ENCODE measurements at regions not wholly inside any gene's neighbourhood (a gene's known extent, or its start where the extent isn't known, plus 50 kb on each side); places are given as distances from the start of the nearest gene placed in this dataset.

GRCh38 chr17:77872199-77872598, 86.3 kb upstream of the TNRC6C start:
- DNase-seq = no peak

DNA sequence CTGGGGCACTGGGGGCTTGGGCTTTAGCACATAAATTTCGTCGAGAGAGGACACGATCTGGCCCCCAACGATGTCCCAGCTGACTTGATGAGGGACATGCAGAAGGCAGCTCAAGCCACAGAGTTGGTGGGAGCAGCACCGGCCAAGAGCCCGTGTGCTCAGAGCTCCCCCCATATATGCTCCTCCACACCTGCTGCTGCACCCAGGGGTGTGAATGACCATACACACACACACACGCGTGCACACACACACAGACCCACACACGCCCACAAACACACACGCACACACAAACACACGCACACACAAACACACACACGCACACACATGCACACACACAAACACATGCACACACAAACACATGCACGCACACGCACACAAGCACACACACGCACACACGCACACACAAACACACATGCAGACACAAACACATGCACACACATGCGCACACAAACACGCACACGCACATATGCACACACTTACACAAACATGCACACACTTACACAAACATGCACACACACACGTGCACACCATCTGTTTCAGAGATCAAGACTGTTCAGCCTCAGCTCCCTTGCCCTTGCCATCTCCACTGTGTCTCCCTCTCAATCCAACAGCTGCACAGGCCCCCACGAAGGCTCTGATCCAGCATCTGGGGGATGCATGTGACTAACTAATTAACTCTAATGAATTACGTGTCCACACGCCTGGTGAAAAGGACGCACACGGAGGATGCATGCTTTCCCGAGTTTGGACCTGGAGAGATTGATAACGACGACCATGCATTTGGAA, 85.6 kb upstream of the TNRC6C start:
- DNase-seq = no peak

DNA sequence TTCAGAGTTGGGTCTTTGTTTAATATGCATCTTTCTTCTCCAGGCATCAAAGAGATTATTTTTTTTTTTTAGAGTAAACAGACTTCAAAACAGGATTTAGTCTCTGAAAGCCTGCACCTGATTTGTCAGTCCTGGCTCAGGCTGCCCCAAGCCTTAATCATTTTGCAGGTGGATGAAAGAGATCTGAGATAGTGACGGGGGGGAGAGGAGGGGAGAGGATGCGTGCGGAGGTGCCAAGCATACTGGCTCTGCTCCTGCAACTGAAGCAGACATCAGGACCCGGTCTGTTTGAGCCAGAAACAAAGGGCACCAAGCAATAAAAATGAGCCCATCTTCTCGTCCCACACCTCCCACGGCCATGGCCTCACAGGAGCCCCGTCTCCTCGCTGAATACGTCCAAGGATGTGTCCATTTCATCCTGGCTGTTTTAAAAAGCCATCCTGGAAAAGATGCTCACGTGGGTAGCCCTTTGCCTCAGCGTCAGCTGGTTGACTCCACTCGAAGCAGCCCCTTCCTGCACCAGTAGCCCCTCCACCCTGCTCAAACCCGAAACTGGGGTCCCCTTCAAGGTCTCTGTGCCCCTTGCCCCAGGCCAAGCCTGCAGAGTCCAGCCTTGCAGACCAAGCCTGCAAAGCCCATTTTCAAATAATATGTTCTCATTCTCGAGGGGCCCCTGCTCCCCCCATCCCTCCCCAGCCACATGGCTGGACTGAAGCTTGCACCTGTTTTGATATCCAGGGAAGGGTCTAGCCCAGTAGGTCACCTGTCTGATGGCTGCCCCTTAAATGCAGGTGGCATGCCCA, 84.8 kb upstream of the TNRC6C start:
- DNase-seq = no peak

DNA sequence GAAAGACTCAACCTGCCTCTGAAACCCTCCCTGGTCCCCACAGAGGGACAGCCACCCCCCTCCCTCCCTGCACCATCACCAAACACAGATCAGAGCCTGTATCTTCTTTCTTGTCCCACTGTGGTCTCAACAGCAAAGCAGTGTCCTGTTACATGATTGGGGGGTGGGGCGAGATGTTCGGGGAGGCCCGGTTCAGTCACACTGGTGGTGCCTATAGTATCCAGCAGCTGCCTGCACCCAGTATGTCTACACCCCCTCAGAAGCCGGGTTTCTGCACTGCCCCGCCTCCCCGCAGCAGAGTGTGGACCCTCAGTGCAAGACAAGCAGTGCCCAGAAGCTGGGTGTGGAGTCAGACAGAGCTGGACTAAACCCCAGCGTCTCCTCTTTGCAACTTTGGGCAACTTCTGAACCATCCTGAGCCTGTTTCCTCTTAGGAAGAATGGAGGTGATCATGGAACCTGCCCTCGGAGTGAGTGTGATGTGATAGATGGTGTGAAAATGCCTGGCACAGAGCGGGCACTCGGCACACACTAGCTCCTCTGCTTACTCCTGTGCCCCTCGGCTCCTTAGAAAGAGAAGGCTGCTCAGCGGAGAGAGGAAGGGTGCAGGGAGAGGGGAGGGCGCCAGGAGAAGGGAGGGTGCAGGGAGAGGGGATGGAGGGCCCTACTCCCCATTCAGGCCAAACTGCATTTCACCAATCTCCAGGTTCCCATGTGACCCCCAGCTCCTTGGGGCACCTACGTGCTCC, 84.0 kb upstream of the TNRC6C start:
- no peak for DNase-seq

DNA sequence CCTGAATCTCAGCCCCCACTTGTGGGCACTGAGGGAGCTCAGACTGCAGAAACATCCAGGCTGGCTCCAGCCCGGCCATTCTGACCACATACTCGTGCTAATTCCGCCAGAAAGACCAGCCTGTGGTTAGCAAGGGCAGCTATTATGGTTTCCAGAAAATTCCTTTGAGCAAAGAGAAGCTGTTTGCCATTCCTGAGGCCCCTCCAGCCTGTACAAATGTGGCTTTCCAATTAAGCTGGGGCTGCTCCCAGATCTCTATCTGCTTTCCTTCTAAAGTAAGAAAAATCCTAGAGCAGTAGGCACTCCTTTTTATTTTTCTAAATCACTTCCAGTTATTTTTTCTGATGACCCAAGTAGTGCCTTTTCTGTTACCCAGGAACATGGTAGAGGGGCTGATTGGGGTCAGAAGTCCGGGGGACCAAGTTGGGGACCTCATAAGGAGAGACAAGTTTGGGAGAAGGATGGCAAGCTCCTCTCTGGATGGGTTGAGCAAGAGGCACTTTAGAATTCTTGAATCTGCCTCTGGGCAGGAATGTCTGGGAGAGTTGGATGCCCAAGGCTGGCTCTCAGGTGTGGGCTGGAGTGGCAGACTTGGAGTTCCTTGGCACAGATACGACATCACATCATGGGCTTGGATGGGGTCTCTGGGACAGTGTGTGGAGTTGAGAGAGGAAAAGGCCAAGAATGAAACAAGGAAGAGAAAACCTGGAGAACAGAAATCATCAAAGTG, 83.3 kb upstream of the TNRC6C start:
- no peak for DNase-seq

GRCh38 chr17:77875881-77876509, 82.5 kb upstream of the TNRC6C start:
- DNase-seq = peak; percentile 32

GRCh38 chr17:77877036-77877435, 81.5 kb upstream of the TNRC6C start:
- no peak for DNase-seq

DNA sequence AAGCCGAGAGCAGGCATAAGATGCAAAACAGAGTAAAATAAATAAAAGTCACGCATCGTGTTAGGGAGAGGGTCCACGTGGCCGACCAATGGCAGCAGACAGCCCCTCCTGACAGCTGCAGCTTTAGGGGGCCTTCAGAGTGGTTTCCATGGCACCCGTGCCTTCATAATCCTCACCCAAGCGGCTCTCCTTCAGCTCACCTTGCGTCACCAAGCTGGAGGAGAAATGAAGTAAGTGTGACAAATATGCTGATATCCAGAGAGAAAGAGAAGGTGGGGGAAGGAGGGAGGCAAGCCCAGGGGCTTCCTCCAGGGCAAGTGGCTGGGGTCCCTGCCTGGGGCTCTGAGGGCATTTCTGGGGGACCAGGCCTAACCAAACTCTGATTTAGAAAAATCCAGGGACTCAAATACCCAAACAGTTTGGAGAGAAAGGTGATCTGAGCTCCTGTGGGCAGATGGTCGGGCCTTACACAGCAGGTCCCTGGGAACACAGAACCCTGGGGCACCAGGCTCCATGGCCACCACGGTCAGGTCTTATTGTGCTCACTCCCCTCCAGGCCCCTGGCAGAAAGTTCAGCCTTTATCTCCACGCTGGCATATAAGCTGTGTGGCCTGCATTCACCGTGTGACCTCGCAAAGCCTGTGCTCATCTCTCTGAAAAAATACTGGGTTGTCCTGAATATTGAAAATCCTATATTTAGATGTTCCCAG, 80.7 kb upstream of the TNRC6C start:
- DNase-seq = no peak

DNA sequence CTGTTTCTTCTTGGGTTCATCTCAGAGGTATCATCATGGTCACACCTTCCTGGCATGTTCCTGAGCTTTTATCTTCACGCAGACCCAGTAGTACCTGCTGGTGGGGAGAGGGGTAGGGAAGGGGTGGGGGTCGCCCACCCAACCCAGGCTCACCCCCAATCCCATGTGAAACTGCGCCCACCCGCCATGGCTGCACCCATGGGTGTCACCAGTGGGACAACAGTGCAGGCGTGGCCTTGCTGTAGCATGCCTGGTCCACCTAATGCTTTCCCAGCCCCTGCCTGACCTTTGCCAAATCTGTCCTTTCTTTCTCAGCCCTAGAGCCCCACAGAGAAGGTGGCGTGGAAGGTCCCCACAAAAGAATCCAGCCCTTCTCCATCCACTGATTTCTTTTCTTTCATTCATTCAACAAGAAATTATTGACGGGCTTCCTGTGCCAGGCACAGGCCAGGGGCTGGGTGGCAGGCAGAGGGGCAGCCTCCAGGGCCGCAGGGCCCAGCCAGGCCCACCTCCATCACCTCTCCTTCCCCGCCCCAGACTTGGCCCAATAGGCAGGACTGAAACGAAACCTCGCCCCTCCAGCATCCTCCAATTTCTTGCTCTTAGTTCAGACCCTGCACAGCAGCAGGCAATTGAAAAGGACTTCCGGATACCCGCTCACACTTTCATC, 79.1 kb upstream of the TNRC6C start:
- DNase-seq = no peak

DNA sequence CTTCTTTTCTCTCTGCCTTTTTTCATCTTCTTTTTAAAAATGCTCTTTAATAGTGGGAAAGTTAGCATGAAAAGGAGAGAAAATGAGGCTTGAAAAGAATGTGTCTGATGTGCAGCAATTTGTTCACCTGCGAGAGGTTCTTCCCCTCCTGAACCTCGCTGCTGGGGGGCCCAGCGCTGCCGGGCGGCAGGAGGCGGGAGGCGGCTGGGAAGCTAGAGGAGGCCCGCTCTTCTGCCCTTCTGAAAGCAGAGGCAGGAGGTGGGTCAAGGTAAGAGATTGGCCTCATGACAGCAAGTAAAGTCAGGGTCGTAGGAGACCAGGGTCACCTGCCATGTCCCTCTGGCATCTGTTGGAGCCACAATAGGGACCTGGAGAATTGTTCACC, 78.6 kb upstream of the TNRC6C start:
- DNase-seq = no peak

DNA sequence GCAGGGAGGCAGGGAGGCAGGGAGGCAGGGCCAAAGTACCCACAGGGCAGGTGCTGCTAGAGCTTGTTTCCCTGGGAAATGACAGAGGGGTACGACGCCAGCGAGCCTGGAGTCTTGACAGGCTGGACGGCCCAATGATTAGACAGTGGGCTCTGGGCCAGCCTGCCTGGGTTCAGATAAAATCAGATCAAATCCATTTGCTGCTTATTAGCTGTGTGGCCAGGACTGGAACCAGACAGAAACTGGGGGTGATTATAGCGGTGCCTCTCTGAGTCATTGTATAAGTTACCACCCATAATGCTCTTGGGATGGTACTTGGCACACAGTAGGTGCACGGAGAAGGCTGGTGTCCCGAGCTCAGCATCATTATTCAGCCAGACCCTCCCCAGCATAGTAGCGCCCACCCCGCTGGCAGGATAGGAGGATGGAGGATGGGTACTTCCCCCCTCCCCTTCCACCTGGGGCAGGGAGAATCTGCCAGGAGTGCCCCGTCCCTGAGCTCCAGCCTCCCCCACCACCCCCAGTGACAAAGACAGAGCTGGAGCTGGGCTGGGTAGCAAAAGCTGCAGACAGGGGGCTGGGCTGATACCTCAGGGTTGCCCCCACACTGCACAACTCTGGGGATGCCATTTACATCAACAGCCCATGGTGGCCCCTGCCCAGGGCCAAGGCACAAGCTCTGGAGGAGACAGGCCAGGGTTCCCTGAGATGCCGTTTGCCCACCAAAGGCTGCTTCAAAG, 77.6 kb upstream of the TNRC6C start:
- no peak for DNase-seq

GRCh38 chr17:77881545-77881944, 77.0 kb upstream of the TNRC6C start:
- peak; percentile 91 for DNase-seq

GRCh38 chr17:77882040-77882439, 76.5 kb upstream of the TNRC6C start:
- no peak for DNase-seq

- peak; percentile 90 for DNase-seq
Observed at GRCh38 chr17:77882481-77883212, 75.9 kb upstream of the TNRC6C start.

GRCh38 chr17:77883213-77883650, 75.3 kb upstream of the TNRC6C start:
- DNase-seq = no peak

GRCh38 chr17:77884019-77884418, 74.5 kb upstream of the TNRC6C start:
- DNase-seq = no peak

GRCh38 chr17:77884967-77885641, 73.4 kb upstream of the TNRC6C start:
- DNase-seq = no peak

- DNase-seq = no peak
Observed at GRCh38 chr17:77885678-77886386, 72.7 kb upstream of the TNRC6C start.

Measured in activated CD4-positive, alpha-beta T cell treated with anti-CD3 and anti-CD28 coated beads, Interleukin-10, Interleukin-2, amounts not matched to agents 100 ng/mL and 50 ng/mL, durations not matched to agents 16 hours and 8 hours (primary cell).